GM12891 (cell line): ENCODE measurements at regions not wholly inside any gene's neighbourhood (a gene's known extent, or its start where the extent isn't known, plus 50 kb on each side); places are given as distances from the start of the nearest gene placed in this dataset.

ENCODE experiments used
- DNase-seq: peaks from one replicate; pipeline ENCODE4 v3.0.0; 2011; ENCODE audit warnings: low spot score; ENCODE audit not compliant: insufficient read length
- FAIRE-seq: peaks from 2 replicates; lab custom pipeline; 2011; peaks lifted over from hg19 to GRCh38; lab: Jason Lieb, UNC
- PAX5 ChIP-seq: IDR thresholded peaks from 2 replicates; pipeline ENCODE4 v1.6.1; 2011; ENCODE audit warnings: low read length, moderate library complexity, mild to moderate bottlenecking; ENCODE audit not compliant: insufficient read depth, severe bottlenecking
- POLR2A ChIP-seq: IDR thresholded peaks from 2 replicates; pipeline ENCODE4 v1.6.1; 2011; ENCODE audit warnings: low read depth, low read length, control low read depth
- POLR2AphosphoS5 ChIP-seq: IDR thresholded peaks from 2 replicates; pipeline ENCODE4 v1.6.1; 2011; ENCODE audit warnings: low read depth, low read length, control low read depth
- POU2F2 ChIP-seq: IDR thresholded peaks from 2 replicates; pipeline ENCODE4 v1.6.1; 2011; ENCODE audit warnings: low read depth, mild to moderate bottlenecking, control low read depth, low read length, moderate library complexity
- SPI1 ChIP-seq: IDR thresholded peaks from 2 replicates; pipeline ENCODE4 v1.6.1; 2011; ENCODE audit warnings: low read depth, low read length, control low read depth
- TAF1 ChIP-seq: IDR thresholded peaks from 2 replicates; pipeline ENCODE4 v1.6.1; 2011; ENCODE audit warnings: low read depth, low read length, control low read depth

DNA sequence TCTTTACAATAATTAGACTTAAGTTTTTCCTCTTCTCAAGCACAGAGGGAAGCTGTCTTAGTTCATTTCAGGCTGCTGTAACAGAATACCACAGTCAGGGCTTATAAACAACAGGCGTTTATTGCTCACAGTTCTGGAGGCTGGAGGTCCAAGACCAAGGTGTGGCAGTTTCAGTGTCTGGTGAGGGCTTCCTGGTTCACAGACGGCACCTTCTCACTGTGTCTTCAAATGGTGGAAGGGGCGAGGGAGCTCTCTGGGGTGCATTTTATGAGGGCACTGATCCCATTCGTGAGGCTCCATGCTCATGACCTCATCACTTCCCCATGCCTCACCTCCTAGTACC is 115.7 kb upstream of the MXRA5 start:
- TF ChIP-seq SPI1 (no peak), TAF1 (no peak), POLR2AphosphoS5 (no peak), POU2F2 (no peak), PAX5 (no peak), POLR2A (no peak)
- DNase-seq, result no peak
- FAIRE-seq, result no peak

DNA sequence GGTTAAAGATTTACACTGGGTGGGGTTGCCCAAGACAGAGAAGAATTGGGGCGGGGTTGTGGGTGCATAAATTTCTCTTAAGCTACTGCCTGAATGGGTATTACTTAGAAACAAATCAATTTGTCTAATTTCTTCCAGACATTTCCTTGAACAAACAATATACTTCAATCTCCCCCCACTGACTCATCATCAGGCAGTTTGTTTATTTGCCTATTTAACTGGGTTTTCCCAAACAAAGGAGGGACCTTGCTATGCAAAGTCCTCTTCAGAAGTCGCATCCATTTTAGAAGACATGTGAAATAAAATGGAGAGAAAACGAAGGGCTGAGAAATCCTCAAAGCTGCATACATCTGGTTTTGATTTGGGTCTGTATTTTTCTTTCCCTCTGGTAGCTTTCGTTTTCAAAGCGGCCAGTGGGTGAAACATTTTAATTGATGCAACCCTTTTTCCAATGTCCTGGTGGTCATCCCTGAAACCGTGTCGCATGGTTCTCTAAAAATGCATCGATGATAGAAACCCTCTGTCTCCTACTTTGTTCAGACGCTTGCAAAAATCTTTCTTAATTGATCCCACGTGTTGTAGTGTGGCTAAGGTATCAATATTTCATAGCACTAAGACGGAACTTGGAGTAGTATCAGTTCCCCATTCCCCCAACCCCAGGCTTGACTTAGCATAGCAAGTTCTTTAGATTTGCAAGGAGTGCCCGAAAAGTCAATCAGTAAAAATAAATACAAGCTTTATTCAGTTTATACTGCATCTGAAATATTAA is 115.1 kb upstream of the MXRA5 start:
- no peak for TF ChIP-seq POLR2AphosphoS5
- TF ChIP-seq PAX5, result no peak
- TF ChIP-seq POLR2A, result no peak
- TF ChIP-seq TAF1, result no peak
- TF ChIP-seq SPI1, result no peak
- FAIRE-seq, result no peak
- DNase-seq, result no peak

GRCh38 chrX:3455796-3456195 is 109.3 kb upstream of the MXRA5 start:
- DNase-seq, result no peak
- FAIRE-seq, result no peak
- TF ChIP-seq POU2F2 (no peak), POLR2AphosphoS5 (no peak), POLR2A (no peak), TAF1 (no peak), SPI1 (no peak), PAX5 (no peak)

GRCh38 chrX:3451571-3451970 is 105.1 kb upstream of the MXRA5 start:
- no peak for DNase-seq
- no peak for FAIRE-seq
- TF ChIP-seq TAF1, result no peak
- TF ChIP-seq POLR2A, result no peak
- TF ChIP-seq SPI1, result no peak
- TF ChIP-seq POLR2AphosphoS5, result no peak
- TF ChIP-seq POU2F2, result no peak
- no peak for TF ChIP-seq PAX5

GRCh38 chrX:3450881-3451570 is 104.6 kb upstream of the MXRA5 start:
- FAIRE-seq, result no peak
- TF ChIP-seq POLR2AphosphoS5, result no peak
- no peak for TF ChIP-seq TAF1
- TF ChIP-seq SPI1, result no peak
- no peak for TF ChIP-seq POU2F2
- no peak for TF ChIP-seq PAX5
- TF ChIP-seq POLR2A, result no peak
- DNase-seq, result no peak

DNA sequence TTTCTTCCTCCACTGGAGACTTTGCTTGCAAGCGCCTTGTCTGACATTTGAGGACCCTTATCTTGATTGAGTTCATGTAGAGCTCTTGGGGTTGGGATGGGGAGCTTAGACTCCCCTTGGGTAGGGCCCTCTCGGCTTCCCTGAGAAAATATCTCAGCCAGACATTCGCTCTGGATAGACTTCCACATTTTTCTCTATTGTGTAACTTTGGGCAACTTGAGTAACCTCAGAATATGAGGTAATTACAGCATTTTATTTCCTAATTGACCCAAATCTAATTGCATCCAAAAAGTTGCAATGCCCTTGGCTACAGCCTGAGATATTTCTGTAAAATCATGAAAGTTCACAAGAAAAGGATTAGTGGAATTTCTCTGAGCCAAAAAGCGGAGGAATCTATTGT is 102.8 kb upstream of the MXRA5 start:
- TF ChIP-seq POLR2AphosphoS5 (no peak), SPI1 (no peak), POU2F2 (no peak), TAF1 (no peak), PAX5 (no peak), POLR2A (no peak)
- FAIRE-seq, result no peak
- DNase-seq, result no peak

GRCh38 chrX:3448563-3448962 is 102.1 kb upstream of the MXRA5 start:
- no peak for DNase-seq
- no peak for FAIRE-seq
- no peak for TF ChIP-seq SPI1

GRCh38 chrX:3445806-3446490 is 99.5 kb upstream of the MXRA5 start:
- DNase-seq (no peak), FAIRE-seq (no peak)
- TF ChIP-seq PAX5 (no peak), TAF1 (no peak), POLR2AphosphoS5 (no peak), SPI1 (no peak)

DNA sequence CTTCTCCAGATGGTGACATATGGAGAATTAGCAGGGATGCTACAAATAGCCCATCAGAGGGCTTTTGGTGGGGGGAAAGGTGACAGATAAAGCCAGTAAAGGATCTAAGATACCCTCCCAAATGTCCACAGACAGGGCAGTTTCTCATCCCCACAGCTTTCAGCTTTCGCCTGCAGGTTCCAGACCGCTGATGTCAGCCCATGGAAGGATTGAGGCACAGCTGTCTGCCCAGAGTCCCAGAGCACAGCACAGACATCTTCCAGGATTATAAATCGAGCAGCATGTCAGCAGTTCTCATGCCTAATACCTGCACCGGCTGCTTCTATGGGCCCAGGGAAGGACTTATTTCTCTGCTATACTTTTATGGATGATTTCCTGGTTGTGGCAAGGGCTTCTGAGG is 96.7 kb upstream of the MXRA5 start:
- DNase-seq, result no peak
- FAIRE-seq, result no peak
- no peak for TF ChIP-seq POLR2A
- TF ChIP-seq PAX5, result no peak
- no peak for TF ChIP-seq POLR2AphosphoS5
- no peak for TF ChIP-seq TAF1
- TF ChIP-seq POU2F2, result no peak
- TF ChIP-seq SPI1, result no peak
